ENCODE measurements at regions not wholly inside any gene's neighbourhood (a gene's known extent, or its start where the extent isn't known, plus 50 kb on each side); places are given as distances from the start of the nearest gene placed in this dataset.

DNA sequence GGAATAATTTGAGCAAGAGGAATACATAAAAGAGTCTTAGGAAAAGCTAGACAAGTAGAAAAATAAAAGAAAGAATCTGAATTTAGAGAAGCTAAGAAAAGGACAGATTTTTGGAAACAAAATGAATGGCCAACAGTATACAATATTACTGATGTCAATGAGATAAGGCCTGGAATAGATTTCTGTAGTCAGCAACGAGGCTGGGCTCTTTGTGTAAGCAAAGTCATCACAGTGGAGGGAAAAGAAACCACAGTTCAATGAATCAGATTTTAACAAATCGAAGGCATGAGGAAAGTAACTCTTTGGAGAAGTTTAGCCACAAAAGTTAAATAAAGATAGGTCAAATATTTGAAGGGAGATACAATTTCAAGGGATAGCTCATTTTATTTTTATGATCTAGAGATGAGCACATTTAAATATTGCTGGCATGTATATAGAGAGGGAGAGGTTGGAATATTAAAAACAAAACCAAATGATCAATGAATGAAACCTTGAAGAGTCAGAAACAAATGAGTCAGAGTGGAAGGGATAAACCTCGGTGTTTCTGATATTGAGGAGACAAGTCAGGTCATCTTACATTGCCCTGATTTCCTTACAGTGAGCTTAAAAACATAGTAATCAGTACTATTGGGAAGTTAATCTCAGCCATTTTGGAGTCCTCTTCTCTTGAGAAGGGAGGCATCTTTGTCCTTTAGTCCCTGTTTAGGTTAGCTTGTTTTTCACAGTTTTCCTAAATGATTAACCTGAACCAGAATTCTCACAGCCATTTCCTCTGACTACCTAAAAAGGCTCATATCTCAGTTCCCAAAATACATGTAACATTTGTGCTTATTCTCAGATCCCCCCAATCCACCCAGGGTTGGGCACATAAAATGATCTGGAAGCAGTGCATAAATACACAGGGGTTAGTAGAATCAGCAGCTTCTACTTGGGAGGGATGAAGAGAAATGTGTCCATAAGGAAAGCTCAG, 620.0 kb upstream of the B3GALT2 start:
- DNase-seq = no peak

DNA sequence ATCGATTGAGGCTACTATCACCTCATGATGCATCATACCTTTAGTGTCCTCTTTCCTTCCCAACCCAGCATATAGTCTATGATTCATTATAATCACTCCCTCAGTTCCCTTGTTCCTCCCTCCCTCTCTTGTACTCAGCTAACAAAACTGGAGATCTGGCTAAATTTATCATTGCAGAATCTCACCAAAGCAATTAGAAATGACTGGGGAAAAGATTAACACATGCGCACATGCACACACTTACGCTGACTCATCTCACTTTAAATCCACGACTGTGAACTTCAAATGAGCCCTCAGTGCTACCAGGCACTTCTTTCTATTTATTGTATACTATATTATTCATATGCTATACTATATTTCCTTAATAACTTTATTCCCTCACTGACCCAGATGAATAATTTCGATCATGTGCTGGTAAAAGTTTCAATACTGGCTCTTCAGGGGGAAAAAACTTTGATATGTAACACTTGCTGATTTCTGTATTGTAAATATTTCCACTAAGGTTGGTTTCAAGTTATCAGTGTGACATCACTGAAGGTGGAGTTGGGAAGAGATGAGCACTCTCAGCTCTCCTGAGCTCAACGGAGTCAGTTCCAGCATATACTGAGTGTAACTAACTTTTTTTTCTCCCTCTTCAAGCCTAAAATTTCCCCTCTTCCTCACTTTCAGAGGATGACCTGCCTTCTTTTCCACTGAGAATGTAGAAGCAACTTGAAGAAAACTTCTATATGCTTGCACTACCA, 613.7 kb upstream of the B3GALT2 start:
- no peak for DNase-seq

DNA sequence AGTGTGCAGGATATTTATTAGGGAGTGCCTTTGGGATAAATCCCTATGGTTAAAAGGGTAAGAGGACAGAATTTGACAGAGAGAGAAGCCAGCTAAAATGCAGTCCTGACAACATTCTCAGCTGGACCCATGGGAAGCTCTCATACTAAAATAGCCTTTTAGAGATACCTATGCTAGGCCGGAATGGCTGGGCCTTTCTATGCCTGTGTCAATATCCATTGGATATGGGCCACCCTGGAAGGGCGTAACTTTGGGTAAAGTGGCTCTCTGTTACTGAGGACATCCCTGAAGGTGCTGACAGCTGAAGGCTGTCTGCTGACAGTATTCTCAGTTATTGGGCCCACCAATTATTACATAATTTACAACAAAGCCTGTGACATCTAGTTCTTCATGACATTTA, 613.0 kb upstream of the B3GALT2 start:
- no peak for DNase-seq

DNA sequence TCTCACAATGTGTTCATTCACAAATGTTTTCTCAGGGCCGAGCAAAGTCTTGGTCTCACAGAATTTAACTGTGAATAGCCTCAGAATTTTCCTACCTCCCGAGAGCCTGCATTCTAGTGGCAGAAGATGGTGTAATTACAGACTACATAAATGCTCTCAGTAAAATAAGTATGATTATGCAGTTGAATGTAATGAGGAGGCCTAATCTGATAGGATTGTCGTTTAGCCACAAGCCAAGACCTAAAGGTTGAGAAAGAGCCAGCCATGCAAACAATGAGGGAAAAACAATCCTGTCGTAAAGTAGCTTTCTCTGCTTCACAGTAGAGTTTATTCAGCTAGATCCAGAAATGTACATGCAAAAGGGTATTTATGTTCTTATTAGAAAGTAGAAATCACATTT, 607.8 kb upstream of the B3GALT2 start:
- no peak for DNase-seq

DNA sequence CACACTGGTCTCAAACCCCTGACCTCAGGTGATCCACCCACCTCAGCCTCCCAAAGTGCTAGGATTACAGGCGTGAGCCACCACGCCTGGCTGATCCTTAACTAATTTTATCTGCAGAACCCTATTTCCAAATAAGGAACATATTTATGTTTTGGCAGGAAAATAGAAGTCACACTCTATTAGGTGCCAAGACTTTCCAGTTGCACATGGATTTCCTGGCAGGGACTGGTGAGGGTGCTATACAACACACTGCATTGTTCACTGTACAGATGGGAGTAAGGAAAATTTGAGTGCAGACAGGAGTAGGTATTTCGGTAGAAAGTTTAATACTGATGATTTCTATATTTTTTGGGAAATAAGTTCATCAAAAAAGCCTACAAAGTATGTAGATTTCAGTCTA, 605.3 kb upstream of the B3GALT2 start:
- DNase-seq = no peak

DNA sequence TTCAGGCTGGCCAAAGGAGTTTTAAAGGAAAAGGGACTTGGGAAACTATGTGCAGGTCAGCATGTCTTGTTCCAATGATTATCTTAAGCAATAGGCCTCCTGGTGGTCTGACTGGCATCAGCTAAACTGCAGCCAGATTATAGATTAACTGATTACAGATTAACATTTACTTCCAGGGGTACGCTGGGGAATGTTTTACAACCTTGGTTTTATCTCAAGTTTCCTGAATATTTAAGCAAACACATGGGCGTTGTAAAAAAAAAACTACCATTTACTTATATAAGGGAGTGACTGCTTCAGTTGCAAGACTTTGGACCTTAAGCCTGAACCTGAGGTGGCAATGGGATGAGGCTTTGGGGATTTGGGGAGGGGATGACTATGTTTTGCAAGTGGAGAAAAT, 600.6 kb upstream of the B3GALT2 start:
- no peak for DNase-seq

DNA sequence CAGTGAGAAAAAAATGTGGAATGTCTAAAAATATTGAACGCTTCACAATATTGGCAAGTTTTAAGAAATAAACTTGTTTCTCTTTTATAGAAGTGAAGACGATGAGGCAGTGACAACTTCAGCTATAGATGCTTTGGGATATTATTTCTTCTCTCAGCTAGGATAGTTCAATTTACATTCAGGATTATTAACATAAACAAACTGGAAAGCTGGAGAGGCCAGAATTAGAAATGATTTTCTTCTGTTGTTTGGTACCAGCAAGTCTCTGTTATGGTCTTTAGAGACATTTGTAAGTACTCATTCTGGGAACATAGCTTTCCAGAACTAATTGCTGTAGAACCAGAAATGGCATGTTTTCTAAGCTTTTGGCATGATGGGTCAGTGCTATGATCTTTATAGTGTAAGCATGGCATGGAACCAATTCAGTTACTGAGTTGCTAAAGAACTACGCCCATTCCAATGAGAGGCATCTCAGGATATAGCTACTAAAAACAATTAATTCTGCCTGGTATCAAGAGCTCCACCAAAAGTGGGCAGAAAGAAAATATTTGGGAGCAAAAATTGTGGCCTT, 599.5 kb upstream of the B3GALT2 start:
- DNase-seq = no peak

DNA sequence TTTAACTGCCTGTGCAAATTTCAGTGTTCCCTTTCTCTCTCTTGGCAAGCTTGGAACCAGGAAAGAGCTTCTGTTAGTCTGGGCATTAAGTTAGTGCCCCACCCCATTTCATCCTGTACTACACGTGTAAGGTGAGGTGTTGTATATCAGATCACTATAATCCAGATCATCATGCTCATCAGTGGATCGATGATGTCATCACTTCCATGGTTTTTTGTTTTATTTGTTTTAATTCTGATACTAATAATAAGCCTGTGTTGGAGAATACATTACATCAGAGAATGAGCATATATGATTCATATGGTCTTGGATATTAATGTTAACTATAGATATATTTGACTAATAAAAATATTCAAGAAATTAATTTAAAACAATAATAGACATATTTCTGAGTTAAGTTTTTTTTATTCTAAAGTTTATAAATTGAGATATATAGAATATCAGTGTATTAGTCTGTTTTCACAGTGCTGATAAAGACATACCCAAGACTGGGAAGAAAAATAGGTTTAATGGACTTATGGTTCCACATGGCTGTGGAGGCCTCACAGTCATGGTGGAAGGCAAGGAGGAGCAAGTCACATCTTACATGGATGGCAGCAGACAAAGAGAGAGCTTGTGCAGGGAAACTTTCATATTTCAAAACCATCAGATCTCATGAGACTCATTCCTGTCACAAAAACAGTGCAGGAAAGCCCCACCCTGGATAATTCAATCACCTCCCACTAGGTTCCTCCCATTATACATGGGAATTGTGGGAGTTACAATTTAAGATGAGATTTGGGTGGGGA, 588.3 kb upstream of the B3GALT2 start:
- no peak for DNase-seq

DNA sequence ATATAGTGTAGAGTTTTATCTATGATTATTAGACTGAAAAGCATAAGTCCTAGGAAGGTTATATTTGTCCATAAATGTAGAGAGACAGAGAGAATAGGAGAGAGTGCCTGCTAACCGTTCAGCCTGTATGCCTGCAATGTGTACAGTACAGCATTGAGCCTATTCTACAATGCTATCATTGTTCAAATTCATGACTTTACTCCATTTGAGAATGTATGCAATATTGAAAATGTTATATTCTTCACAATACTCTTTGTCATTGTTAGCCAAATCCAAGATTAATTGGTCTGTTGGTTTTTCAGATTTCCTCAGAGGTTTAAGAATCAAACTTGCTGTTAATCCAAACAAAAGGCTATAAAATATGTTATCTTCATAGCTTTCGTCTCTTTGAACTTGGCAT, 585.2 kb upstream of the B3GALT2 start:
- DNase-seq = no peak

DNA sequence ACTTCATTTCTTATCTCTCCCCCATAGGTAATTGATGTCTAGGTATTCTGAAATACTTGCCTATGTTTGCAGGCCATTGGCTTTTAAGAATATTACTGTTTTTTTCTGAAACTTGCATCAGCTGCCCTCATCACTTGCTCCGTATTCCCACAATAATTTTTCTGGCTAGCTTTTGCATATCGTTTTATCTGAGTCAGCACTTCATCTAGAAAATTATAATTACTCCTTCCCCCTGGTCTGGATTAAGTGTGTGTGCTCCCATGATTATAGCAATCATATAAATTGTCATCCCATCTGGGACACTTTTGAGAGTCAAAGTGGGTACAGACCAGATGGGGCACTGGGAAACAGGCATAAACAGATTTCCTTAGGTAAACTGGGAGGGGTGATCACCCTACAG, 583.2 kb upstream of the B3GALT2 start:
- DNase-seq = no peak

DNA sequence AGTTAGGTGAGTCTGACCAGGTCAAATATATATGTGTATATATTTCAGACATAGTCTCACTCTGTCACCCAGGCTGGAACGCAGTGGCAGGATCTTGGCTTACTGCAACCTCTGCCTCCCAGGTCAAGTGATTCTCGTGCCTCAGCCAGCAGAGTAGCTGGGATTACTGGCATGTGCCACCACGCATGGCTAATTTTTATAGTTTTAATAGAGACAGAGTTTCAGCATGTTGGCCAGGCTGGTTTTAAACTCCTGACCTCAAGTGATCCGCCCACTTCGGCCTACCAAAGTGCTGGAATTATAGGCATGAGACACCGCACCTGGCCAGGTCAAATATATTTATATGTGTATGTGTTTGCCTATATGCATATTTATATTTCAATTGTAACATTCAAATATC, 581.5 kb upstream of the B3GALT2 start:
- DNase-seq = no peak

DNA sequence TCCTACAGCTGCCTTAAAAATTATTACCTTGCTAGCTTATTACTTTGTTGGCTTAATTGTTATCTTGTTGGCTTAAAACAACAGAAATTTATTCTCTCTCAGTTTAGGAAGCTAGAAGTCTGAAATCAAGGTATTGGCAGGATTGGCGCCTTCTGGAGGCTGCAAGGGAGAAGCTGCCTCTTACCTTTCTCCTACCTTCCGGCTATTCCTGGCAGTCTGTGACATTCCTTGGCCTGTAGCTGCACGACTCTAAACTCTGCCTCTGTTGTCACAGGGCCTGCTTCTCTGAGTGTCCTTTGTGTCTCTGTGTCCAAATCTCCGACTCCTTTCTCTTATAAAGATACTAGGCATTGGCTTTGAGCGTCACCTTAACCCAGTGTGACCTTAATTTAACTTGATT, 579.9 kb upstream of the B3GALT2 start:
- no peak for DNase-seq

DNA sequence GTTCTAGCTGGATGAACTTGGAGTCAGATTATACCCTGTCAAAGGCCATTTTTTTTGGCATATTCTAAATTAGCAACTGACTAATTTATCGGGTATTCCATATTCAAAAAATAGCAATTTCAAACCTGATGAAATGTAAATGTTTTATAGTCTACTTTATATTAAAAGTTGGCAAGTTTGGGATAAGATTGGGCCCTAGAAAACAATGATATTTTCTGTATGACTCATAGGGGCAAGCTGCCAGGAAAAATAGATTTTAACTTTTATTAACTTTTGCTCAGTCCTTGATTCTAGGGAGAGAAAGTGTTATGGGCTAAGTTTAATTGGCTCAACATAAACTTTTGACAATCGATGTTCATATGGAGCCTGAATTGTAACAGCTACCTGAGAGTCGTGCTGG, 576.9 kb upstream of the B3GALT2 start:
- DNase-seq = no peak

DNA sequence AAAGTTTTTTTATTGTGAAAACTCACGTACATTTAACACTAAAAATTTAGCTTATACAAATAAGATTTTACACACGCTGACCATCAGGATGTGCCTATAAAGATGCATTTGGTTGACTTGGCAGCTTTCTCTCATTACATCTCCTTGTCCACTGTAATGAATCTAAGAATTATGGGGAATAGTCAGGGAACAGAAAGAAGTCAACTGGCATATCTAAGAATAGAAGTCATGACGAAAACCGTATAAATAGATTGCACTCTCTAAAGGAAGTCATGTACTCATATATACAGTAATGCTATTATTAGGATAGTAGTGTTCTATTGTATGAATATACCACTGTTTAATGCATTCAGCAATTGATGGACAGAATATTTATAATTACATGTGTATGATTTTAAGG, 575.8 kb upstream of the B3GALT2 start:
- DNase-seq = no peak

DNA sequence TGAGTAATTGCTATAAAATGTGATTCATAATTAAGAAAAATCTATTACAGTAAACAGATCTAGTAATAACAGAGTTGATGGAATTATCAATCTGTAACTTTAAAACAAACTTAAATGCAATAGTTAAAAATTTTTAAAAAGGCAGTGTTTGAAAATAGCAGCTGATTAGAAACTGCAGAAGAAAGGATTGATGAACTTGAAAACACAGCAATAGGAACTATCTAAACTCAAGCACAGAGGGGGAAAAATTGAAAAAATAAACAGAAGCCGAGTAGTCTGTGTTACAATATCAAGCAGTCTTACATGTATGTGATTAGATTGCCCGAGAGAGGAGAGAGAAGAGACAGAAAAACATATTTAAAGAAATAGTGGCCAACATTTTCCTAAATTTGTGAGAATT, 569.0 kb upstream of the B3GALT2 start:
- no peak for DNase-seq

DNA sequence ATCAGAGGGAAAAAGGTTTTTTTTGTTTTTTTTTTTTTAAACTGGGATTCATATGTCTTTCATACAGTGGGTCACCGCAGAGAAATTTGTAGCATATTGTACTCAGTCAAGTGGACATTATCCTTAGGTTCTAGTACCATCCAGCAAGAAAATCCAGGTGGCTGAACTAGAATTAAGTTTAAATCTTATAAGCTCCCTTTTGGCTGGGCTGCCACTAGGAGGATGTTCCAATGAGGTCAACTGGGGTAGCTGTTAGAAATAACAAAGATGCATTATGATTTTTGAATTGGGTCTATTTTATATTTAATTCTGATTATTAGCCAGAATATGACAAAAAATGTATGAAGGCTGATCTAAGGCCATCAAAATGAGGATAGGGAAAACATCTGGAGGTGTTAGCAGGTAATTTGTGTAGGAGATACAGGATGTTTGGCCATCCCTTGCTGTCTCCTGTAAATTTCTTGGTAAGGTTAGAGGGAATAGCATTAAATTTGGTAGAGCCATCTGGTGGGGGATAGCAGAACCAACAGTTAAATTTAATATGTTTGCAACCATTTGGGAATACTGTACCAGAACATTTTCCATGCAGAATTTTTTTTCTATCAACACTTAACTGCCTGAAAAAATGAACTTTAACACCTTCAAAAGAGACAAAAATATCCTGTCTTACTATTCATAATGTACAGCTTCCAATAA, 568.5 kb upstream of the B3GALT2 start:
- no peak for DNase-seq

DNA sequence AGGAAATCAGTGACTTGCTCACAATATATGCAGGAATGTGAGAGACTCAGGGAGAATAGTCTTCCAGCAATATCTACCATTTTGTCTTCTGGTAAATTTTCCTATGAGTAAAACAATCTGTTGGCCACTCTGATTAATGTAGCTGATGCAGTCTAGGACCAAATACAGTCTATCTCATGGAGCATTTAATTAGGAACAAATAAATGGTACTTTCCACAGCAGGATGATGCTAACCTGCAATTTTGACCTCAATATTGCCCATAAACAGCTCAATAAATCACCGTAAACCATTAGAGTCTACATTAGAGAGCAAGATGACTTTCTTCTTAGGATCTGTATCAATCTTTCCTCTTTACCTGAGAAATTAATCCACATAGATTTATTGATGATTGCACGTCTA, 567.7 kb upstream of the B3GALT2 start:
- no peak for DNase-seq

DNA sequence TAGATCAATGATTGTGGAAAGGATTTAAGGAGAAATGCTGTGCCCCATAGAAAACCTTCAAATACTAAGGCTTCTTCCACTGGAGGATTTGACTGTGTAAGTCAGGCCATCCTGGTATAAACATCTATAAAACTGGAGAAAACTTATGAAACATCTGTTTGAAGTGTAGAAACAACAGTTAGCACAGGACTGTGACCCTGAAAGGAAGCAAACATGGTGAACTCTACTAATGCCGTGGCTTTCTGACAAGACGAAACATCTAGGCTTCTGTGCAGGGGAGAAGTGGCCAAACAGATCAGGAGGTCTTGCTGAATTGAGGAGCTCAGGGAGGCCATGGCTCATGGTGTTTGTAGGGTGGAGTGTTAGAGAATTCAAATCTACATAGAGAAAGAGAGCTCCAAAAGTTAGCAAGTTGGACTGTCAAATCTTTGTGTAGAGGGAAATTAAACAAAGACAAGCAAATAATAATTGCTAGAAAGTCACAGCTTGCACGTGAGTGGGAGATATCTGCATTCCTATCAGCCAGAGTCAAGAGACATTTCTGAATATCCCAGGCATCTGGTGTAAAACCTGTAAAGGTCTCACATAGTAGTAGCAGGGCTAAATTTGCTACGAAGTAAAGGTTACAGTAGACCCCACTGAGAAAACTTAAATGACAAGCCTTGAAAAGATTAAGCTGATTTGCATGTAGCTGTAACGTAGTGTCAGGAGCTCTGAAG, 566.8 kb upstream of the B3GALT2 start:
- no peak for DNase-seq

DNA sequence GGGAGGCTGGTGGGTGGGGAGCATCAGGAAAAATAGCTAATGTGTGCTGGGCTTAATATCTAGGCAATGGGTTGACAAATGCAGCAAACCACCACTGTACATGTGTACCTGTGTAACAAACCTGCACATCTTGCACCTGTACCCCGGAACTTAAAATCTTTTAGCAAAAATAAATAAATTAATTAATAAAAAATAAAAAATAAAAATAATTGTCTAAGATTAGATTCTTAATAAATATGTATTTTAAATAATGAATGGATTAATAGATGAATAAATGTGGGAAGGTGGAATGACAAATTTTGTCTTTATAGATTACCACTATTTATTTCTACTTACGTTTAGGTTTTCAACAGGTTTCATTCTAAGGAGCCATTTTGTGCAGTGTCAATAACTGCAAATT, 563.5 kb upstream of the B3GALT2 start:
- no peak for DNase-seq

DNA sequence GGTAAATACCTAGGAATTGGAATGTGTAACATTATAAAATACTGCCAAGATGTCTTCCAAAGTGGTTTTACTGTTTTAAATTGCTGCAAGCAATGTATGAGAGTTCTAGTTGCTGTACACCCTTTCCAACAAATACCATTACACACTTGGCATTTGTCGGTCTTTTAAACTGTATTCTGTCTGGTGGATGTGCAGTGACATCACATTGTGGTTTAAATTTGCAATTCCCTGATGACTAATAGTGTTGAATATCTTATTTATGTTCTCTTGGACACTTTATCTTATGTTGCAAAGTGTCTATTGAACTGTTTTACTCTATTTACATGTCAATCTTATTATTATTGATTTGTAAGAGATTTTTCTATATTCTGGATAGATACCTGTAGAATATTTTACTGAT, 561.2 kb upstream of the B3GALT2 start:
- no peak for DNase-seq

DNA sequence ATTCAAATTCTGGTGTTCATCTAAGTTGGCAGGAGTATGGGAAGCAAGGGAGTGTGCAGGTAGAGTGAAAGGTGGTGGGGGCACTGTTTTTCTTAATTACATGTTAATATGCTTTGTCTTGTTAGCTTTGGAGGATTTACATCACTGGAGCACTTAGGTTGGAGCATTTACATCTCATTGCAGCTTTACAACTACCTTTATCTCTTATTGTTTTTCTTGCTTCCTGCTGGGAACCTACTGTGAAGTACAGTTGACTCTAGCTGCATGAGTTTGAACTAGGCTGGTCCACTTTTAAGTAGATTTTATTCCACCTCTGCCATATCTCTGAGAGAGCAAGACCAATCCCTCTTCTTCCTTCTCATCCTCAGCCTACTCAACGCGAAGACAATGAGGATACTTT, 554.8 kb upstream of the B3GALT2 start:
- DNase-seq = no peak

DNA sequence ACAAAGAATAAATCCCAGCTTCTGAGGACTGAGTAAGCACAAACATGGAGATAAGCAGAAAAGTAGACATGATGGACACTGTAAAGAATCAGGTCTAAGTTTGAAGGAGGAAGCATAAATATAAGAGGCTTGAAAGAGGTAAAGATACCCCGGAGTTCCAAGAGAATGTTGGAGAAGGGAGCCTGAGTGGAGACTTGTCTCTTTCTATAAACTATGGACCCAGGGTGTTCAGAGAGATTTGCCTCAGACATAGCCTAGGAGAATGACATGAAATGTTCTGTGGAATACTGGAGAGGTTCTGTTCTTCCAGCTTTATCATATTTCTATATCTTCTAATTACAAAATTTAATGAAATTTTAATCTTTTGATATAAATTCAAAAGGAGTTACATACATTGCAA, 554.3 kb upstream of the B3GALT2 start:
- DNase-seq = no peak

All from activated naive CD4-positive, alpha-beta T cell treated with anti-CD3 and anti-CD28 coated beads, Interleukin-2, amount 50 U/mL, for 16 hours (primary cell).